Chondrocyte (in vitro differentiated cells): ENCODE measurements at regions not wholly inside any gene's neighbourhood (a gene's known extent, or its start where the extent isn't known, plus 50 kb on each side); places are given as distances from the start of the nearest gene placed in this dataset.
A peak's percentile ranks its signal among the peaks of the same experiment; 100 is the strongest.

Source experiments
- DNase-seq: peaks from one replicate; pipeline ENCODE4 v3.0.0; 2021; ENCODE audit warnings: mixed read lengths, low spot score
- H3K27ac Mint-ChIP-seq: one replicate; pipeline ENCODE4 v1.8.0; 2021; ENCODE audit warnings: mild to moderate bottlenecking, moderate library complexity, mixed read lengths; ENCODE audit not compliant: unreplicated experiment
- H3K27me3 Mint-ChIP-seq: 2 replicates; pipeline ENCODE4 v1.8.0; 2021; ENCODE audit warnings: low read depth, mixed read lengths
- H3K36me3 Mint-ChIP-seq: 2 replicates; pipeline ENCODE4 v1.8.0; 2021; ENCODE audit warnings: low read depth, mixed read lengths
- H3K4me1 Mint-ChIP-seq: 2 replicates; pipeline ENCODE4 v1.8.0; 2021; ENCODE audit warnings: low read depth, mild to moderate bottlenecking, mixed read lengths
- H3K4me3 Mint-ChIP-seq: one replicate; pipeline ENCODE4 v1.8.0; 2021; ENCODE audit warnings: mild to moderate bottlenecking, moderate library complexity, mixed read lengths; ENCODE audit not compliant: unreplicated experiment
- H3K9me3 Mint-ChIP-seq: 2 replicates; pipeline ENCODE4 v1.8.0; 2021; ENCODE audit warnings: low read depth, mixed read lengths
- CTCF ChIP-seq: fragments of 200-600 bp; sonication (generic); IDR thresholded peaks from 2 replicates; pipeline ENCODE4 v1.5.0; 2021; ENCODE audit warnings: antibody characterized with exemption, mild to moderate bottlenecking, moderate library complexity

GRCh38 chr12:76223869-76224268 lies 124.3 kb downstream of the BBS10 start:
- Mint-ChIP-seq H3K4me3 (no peak overlapping the region), H3K27ac (no peak overlapping the region), H3K4me1 (peaks cover 19% of the 10 kb centered on the region), H3K9me3 (no peaks in the 10 kb centered on the region), H3K27me3 (no peaks in the 10 kb centered on the region), H3K36me3 (no peaks in the 10 kb centered on the region)
- no peak for TF ChIP-seq CTCF
- DNase-seq = no peak

DNA sequence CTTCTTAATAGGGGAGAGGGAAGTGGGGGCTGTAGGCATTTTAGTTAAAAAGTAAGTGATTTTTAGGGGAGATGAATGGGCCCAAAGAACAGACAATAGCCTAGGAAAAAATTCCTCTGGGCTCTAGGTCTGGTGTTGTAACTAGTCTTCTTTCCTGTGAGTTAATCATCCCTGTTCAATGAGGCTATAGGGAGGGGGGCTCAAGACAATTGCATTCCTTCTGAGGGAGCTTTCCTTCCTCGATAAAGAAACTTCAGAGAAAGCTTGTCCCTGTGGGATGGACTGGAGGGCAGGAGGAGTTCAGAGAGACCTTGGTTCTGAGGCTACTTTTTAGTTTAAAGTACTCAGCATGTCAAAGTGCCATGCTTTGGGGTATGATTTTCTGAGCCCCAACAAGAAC lies 127.2 kb downstream of the BBS10 start:
- Mint-ChIP-seq H3K4me1 (peaks cover 16% of the 10 kb centered on the region), H3K36me3 (no peaks in the 10 kb centered on the region), H3K4me3 (no peak overlapping the region), H3K9me3 (no peaks in the 10 kb centered on the region), H3K27ac (no peak overlapping the region), H3K27me3 (no peaks in the 10 kb centered on the region)
- TF ChIP-seq CTCF = no peak
- no peak for DNase-seq

DNA sequence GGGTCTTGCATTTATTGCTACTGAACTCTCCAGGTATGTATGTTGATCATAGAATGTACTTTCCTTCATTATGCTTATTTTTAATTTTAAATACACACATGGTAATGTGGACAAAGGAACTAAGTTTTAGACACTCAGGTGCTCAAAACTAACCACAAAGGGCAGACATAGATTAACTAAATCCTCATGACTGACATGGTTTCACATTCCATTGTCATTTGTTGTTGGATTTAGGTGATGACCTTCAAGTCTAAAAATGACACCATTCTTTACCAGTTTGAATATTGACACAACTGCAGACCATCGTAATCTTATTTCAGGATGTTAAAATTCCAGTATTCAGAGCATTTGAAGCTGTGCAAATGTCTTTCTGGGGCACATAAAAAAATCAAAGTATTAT lies 128.4 kb downstream of the BBS10 start:
- Mint-ChIP-seq H3K4me3 (no peak overlapping the region), H3K36me3 (no peaks in the 10 kb centered on the region), H3K27me3 (no peaks in the 10 kb centered on the region), H3K4me1 (peaks cover 16% of the 10 kb centered on the region), H3K9me3 (no peaks in the 10 kb centered on the region), H3K27ac (no peak overlapping the region)
- no peak for TF ChIP-seq CTCF
- DNase-seq = no peak

- TF ChIP-seq CTCF = no peak
- H3K9me3 Mint-ChIP-seq = no peaks in the 10 kb centered on the region
- H3K27me3 Mint-ChIP-seq = no peaks in the 10 kb centered on the region
- DNase-seq = no peak
- peaks cover 1% of the 10 kb centered on the region for H3K36me3 Mint-ChIP-seq
- no peak overlapping the region for H3K4me3 Mint-ChIP-seq
- peak overlapping the region; percentile 46 for H3K27ac Mint-ChIP-seq
- H3K4me1 Mint-ChIP-seq = peaks cover 12% of the 10 kb centered on the region
Observed at GRCh38 chr12:76216585-76217472, 131.4 kb downstream of the BBS10 start.

DNA sequence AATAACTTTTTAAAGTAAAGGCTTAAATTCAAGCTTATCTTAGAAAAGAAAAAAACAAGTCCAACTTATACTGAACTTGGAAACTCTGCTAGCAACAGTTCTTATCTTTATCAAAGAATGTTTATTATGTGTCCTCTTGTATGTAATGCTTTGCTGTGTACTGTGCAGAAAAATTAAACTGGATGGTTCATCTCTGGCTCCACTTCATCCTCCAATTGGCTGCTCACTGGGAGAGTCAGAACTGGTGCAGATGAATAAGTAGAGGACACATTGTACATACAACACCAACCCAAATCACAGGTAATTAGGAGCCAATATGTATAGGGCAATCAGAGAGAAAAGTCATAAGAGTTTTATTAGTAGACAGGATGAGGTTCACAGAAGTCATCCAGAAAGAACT lies 123.6 kb upstream of the NAP1L1 start:
- no peak for TF ChIP-seq CTCF
- H3K36me3 Mint-ChIP-seq = no peaks in the 10 kb centered on the region
- no peak overlapping the region for H3K4me3 Mint-ChIP-seq
- H3K9me3 Mint-ChIP-seq = peaks cover 6% of the 10 kb centered on the region
- DNase-seq = no peak
- H3K4me1 Mint-ChIP-seq = peaks cover 8% of the 10 kb centered on the region
- no peak overlapping the region for H3K27ac Mint-ChIP-seq
- H3K27me3 Mint-ChIP-seq = no peaks in the 10 kb centered on the region
